ENCODE measurements at regions not wholly inside any gene's neighbourhood (a gene's known extent, or its start where the extent isn't known, plus 50 kb on each side); places are given as distances from the start of the nearest gene placed in this dataset.

GRCh38 chr12:93011100-93011499, 82.0 kb upstream of the EEA1 start:
- no peak for DNase-seq (ENCODE audit: low read depth)
- TF ChIP-seq CTCF (IDR thresholded peaks at IDR 0.05; ENCODE audit: control insufficient read depth, insufficient read depth, low read depth, low read length, missing control alignments) = no peak
- H3K4me3 ChIP-seq (ENCODE audit: control insufficient read depth, low read depth, low read length) = no peak overlapping the region

- no peak for DNase-seq (ENCODE audit: low read depth)
- TF ChIP-seq CTCF (IDR thresholded peaks at IDR 0.05; ENCODE audit: control insufficient read depth, insufficient read depth, low read depth, low read length, missing control alignments) = no peak
- H3K4me3 ChIP-seq (ENCODE audit: control insufficient read depth, low read depth, low read length) = no peak overlapping the region
These were observed 87.0 kb upstream of the EEA1 start for GRCh38 chr12:93015871-93016751.

GRCh38 chr12:93016752-93017350, 87.8 kb upstream of the EEA1 start:
- TF ChIP-seq CTCF (IDR thresholded peaks at IDR 0.05; ENCODE audit: control insufficient read depth, insufficient read depth, low read depth, low read length, missing control alignments) = no peak
- DNase-seq (ENCODE audit: low read depth) = no peak

GRCh38 chr12:93018610-93019009, 89.5 kb upstream of the EEA1 start:
- no peak for TF ChIP-seq CTCF (IDR thresholded peaks at IDR 0.05; ENCODE audit: control insufficient read depth, insufficient read depth, low read depth, low read length, missing control alignments)
- no peak for DNase-seq (ENCODE audit: low read depth)
- H3K4me3 ChIP-seq (ENCODE audit: control insufficient read depth, low read depth, low read length) = no peak overlapping the region

More at GRCh38 chr12:93016752-93017350, 87.8 kb upstream of the EEA1 start:
- H3K4me3 ChIP-seq (ENCODE audit: control insufficient read depth, low read depth, low read length) = no peak overlapping the region

- TF ChIP-seq CTCF (IDR thresholded peaks at IDR 0.05; ENCODE audit: control insufficient read depth, insufficient read depth, low read depth, low read length, missing control alignments) = no peak
- H3K4me3 ChIP-seq (ENCODE audit: control insufficient read depth, low read depth, low read length) = no peak overlapping the region
- no peak for DNase-seq (ENCODE audit: low read depth)
These were observed 90.3 kb upstream of the EEA1 start for GRCh38 chr12:93019212-93019927.

- no peak for TF ChIP-seq CTCF (IDR thresholded peaks at IDR 0.05; ENCODE audit: control insufficient read depth, insufficient read depth, low read depth, low read length, missing control alignments)
- DNase-seq (ENCODE audit: low read depth) = no peak
These were observed 91.0 kb upstream of the EEA1 start for GRCh38 chr12:93019975-93020630.

More at GRCh38 chr12:93019975-93020630, 91.0 kb upstream of the EEA1 start:
- no peak overlapping the region for H3K4me3 ChIP-seq (ENCODE audit: control insufficient read depth, low read depth, low read length)
